PFSK-1 (cell line): ENCODE measurements at regions not wholly inside any gene's neighbourhood (a gene's known extent, or its start where the extent isn't known, plus 50 kb on each side); places are given as distances from the start of the nearest gene placed in this dataset.

ENCODE experiments used
- REST ChIP-seq, 2 experiments: IDR thresholded peaks; 2 replicates each; pipeline versions ENCODE4 v1.6.1 to v1.8.0; 2011 to 2012; ENCODE audit warnings: low read depth in 2 of 2, low read length in 2 of 2, control low read depth in 1 of 2, inconsistent platforms in 1 of 2, mild to moderate bottlenecking in 1 of 2, moderate library complexity in 1 of 2; ENCODE audit not compliant: insufficient read depth in 1 of 2
- TAF1 ChIP-seq: IDR thresholded peaks from 2 replicates; pipeline ENCODE4 v1.6.1; 2012; ENCODE audit warnings: low read length, control low read depth, borderline replicate concordance; ENCODE audit not compliant: insufficient read depth

- no peak for TF ChIP-seq REST (IDR thresholded peaks at IDR 0.05; ENCODE audit: insufficient read depth in 1 of 2, low read depth in 2 of 2, low read length in 2 of 2)
- TF ChIP-seq TAF1: no peak
Measured at GRCh38 chr5:2196416-2196815, 313.7 kb upstream of the IRX4 start.
